ENCODE measurements at regions not wholly inside any gene's neighbourhood (a gene's known extent, or its start where the extent isn't known, plus 50 kb on each side); places are given as distances from the start of the nearest gene placed in this dataset.

DNA sequence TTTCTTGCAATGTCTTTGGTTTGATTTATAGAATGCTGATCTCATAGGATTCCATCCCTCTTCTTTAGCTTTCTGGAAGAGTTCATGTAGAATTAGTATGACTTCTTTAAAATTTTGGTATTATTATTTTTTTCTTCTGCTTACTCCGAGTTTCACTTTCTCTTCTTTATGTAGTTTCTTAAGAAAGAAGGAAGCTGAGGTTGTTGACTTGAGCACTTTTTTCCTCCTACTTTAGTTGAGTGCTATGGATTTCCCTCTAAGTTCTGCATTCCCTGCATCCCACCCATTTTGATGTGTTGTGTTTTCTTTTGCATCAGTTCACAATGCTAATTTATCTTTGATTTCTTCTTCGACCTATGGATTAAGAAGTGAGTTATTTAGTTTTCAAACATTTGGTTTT, 78.9 kb upstream of the SPRED2 start:
- POLR2A ChIA-PET, result no interaction called here
- no peak for DNase-seq
- H3K27me3 ChIP-seq (replicated peaks in 1 of 4; ENCODE audit: control extremely low read depth in 1 of 4, control insufficient read depth in 3 of 4, insufficient read depth in 4 of 4, low read length in 3 of 4), result peaks cover 0 to 2% (median 0%) of the 10 kb centered on the region in 4 experiments
- no peaks in the 10 kb centered on the region for H3K79me2 ChIP-seq (ENCODE audit: control insufficient read depth, insufficient read depth, low read length)
- peaks cover 0 to 7% (median 1%) of the 10 kb centered on the region in 3 donors for H3K9me3 ChIP-seq (ENCODE audit: control extremely low read depth in 1 of 3, control insufficient read depth in 2 of 3, insufficient read depth in 1 of 3, low read length in 2 of 3)
- H3K9me3 Mint-ChIP-seq (ENCODE audit: insufficient read depth), result peaks cover 3% of the 10 kb centered on the region
- no peaks in the 10 kb centered on the region for H3K4me1 ChIP-seq (ENCODE audit: control insufficient read depth in 2 of 2, insufficient read depth in 2 of 2, low read length in 2 of 2)
- no peaks in the 10 kb centered on the region for H4K20me1 ChIP-seq (ENCODE audit: control insufficient read depth, insufficient read depth, low read length, poor library complexity, severe bottlenecking)
- no peak for ATAC-seq (ENCODE audit: low read depth)
- intact Hi-C loops (cut with micrococcal nuclease), result no loop called here
- H3K4me2 ChIP-seq (replicated peaks; ENCODE audit: low read depth, low read length, poor library complexity, severe bottlenecking), result no peak overlapping the region
- no peaks in the 10 kb centered on the region for H3K27me3 Mint-ChIP-seq
- H2AFZ ChIP-seq (ENCODE audit: insufficient read depth, low read depth, low read length, poor library complexity, severe bottlenecking), result no peak overlapping the region
- no peak overlapping the region for H3K27ac ChIP-seq (ENCODE audit: low read length in 2 of 2)
- H3K27ac Mint-ChIP-seq, result no peak overlapping the region
- no peaks in the 10 kb centered on the region for H3K36me3 ChIP-seq (replicated peaks in 1 of 2; ENCODE audit: control extremely low read depth in 1 of 2, control insufficient read depth in 1 of 2, extremely low read depth in 1 of 2, insufficient read depth in 2 of 2, low read length in 1 of 2)
- H3K4me3 Mint-ChIP-seq, result no peak overlapping the region
- WGBS (ENCODE audit: insufficient coverage), result no CpG with 5 or more reads among the region's 2 CpGs
- CTCF ChIA-PET, result no interaction called here
- TF ChIP-seq, protein P1, sequence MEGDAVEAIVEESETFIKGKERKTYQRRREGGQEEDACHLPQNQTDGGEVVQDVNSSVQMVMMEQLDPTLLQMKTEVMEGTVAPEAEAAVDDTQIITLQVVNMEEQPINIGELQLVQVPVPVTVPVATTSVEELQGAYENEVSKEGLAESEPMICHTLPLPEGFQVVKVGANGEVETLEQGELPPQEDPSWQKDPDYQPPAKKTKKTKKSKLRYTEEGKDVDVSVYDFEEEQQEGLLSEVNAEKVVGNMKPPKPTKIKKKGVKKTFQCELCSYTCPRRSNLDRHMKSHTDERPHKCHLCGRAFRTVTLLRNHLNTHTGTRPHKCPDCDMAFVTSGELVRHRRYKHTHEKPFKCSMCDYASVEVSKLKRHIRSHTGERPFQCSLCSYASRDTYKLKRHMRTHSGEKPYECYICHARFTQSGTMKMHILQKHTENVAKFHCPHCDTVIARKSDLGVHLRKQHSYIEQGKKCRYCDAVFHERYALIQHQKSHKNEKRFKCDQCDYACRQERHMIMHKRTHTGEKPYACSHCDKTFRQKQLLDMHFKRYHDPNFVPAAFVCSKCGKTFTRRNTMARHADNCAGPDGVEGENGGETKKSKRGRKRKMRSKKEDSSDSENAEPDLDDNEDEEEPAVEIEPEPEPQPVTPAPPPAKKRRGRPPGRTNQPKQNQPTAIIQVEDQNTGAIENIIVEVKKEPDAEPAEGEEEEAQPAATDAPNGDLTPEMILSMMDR (IDR thresholded peaks at IDR 0.05), result no peak
- no peak overlapping the region for H3K9ac ChIP-seq (ENCODE audit: low read length)
- no peak overlapping the region for H3K4me3 ChIP-seq (ENCODE audit: control extremely low read depth in 1 of 5, extremely low read depth in 1 of 5, insufficient read depth in 1 of 5, low read depth in 2 of 5, low read length in 4 of 5)
- H3K4me1 Mint-ChIP-seq, result no peaks in the 10 kb centered on the region

DNA sequence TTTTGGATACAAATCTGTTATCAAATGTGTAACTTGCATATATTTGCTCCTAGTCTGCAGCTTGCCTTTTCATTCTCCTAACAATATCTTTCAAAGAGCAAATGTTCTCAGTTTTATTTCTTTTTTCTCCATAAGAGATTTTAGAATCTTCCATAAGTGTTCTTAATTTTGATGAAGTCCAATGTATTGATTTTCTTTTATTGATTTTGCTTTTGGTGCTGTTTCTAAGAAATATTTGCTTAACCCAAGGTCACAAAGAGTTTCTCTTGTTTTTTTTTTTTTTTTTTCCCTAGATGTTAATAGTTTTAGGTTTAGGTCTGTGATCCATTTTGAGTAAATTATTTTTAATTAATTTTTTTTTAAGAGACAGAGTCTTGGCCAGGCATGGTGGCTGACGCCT, 75.8 kb upstream of the SPRED2 start:
- ATAC-seq (ENCODE audit: low read depth), result no peak
- CTCF ChIA-PET, result no interaction called here

More for the DNA sequence above, 75.8 kb upstream of the SPRED2 start:
- no peak overlapping the region for H3K27ac ChIP-seq (ENCODE audit: low read length in 2 of 2)
- DNase-seq, result no peak
- WGBS (ENCODE audit: insufficient coverage), result 100% methylated on average over 1 of the region's 1 CpG
- no peaks in the 10 kb centered on the region for H4K20me1 ChIP-seq (ENCODE audit: control insufficient read depth, insufficient read depth, low read length, poor library complexity, severe bottlenecking)
- POLR2A ChIA-PET, result no interaction called here
- H3K27me3 Mint-ChIP-seq, result no peaks in the 10 kb centered on the region
- TF ChIP-seq, protein P1 (IDR thresholded peaks at IDR 0.05), result no peak
- H2AFZ ChIP-seq (ENCODE audit: insufficient read depth, low read depth, low read length, poor library complexity, severe bottlenecking), result no peak overlapping the region
- H3K4me2 ChIP-seq (replicated peaks; ENCODE audit: low read depth, low read length, poor library complexity, severe bottlenecking), result no peak overlapping the region
- no peak overlapping the region for H3K4me3 Mint-ChIP-seq
- peaks cover 0 to 3% (median 0%) of the 10 kb centered on the region in 4 experiments for H3K27me3 ChIP-seq (replicated peaks in 1 of 4; ENCODE audit: control extremely low read depth in 1 of 4, control insufficient read depth in 3 of 4, insufficient read depth in 4 of 4, low read length in 3 of 4)
- no peaks in the 10 kb centered on the region for H3K4me1 ChIP-seq (ENCODE audit: control insufficient read depth in 2 of 2, insufficient read depth in 2 of 2, low read length in 2 of 2)
- no peak overlapping the region for H3K4me3 ChIP-seq (ENCODE audit: control extremely low read depth in 1 of 5, extremely low read depth in 1 of 5, insufficient read depth in 1 of 5, low read depth in 2 of 5, low read length in 4 of 5)
- intact Hi-C loops (cut with micrococcal nuclease), result no loop called here
- H3K9me3 Mint-ChIP-seq (ENCODE audit: insufficient read depth), result peaks cover 3% of the 10 kb centered on the region
- H3K79me2 ChIP-seq (ENCODE audit: control insufficient read depth, insufficient read depth, low read length), result no peaks in the 10 kb centered on the region
- H3K36me3 ChIP-seq (replicated peaks in 1 of 2; ENCODE audit: control extremely low read depth in 1 of 2, control insufficient read depth in 1 of 2, extremely low read depth in 1 of 2, insufficient read depth in 2 of 2, low read length in 1 of 2), result no peaks in the 10 kb centered on the region
- H3K9ac ChIP-seq (ENCODE audit: low read length), result no peak overlapping the region
- peaks cover 0 to 7% (median 1%) of the 10 kb centered on the region in 3 donors for H3K9me3 ChIP-seq (ENCODE audit: control extremely low read depth in 1 of 3, control insufficient read depth in 2 of 3, insufficient read depth in 1 of 3, low read length in 2 of 3)
- H3K4me1 Mint-ChIP-seq, result no peaks in the 10 kb centered on the region
- no peak overlapping the region for H3K27ac Mint-ChIP-seq

Data from B cell (primary cell).